Fibroblast of skin of left quadriceps (primary cell): ENCODE measurements at regions not wholly inside any gene's neighbourhood (a gene's known extent, or its start where the extent isn't known, plus 50 kb on each side); places are given as distances from the start of the nearest gene placed in this dataset.
A peak's percentile ranks its signal among the peaks of the same experiment; 100 is the strongest.
"Not testable (repeated sequence)": the region's sequence is repeated elsewhere in the genome, so short reads cannot be mapped to it uniquely, and the experiment has no call there.

ENCODE experiments used
- DNase-seq, 2 experiments: peaks; one replicate each; pipeline ENCODE4 v3.0.0-alpha.2; 2013; ENCODE audit warnings: low read depth in 2 of 2

DNA sequence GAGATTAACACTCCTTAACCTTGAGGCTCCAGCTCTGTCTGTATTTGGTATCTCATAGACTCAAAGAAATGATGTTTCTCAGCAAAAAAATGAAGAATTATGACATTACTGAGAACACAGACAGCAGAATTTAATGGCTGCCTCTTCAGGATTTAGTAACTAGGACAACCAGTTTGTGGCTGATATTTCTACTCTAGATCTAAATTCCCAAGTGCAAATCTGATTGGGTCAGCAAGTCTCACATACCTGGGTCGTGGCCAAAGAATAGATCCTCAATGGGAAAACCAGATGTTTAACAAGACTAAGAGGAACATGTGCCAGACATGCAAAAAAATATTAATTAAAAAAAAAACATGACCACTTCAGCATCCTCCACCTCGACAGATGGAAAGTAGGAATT, 608.9 kb downstream of the DTWD2 start:
- no peak for DNase-seq

DNA sequence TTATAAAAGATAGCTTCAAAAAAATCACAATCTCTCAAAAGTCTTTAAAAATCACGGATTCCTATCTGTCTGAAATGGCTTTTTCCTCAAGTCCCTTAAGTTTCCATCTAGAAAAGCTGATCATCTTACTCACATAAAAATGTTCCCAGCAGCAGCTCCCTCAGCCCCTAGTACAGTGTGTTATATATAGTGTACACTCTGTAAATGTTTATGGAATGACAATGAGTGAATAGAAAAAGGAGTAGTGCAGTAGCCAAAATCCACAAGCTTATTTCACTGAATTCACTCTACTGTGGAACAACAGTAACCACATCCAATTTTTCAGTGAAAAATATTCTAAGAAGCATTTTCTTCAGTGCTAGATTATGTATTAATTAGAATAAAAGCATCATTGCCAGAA, 609.4 kb downstream of the DTWD2 start:
- DNase-seq = no peak

DNA sequence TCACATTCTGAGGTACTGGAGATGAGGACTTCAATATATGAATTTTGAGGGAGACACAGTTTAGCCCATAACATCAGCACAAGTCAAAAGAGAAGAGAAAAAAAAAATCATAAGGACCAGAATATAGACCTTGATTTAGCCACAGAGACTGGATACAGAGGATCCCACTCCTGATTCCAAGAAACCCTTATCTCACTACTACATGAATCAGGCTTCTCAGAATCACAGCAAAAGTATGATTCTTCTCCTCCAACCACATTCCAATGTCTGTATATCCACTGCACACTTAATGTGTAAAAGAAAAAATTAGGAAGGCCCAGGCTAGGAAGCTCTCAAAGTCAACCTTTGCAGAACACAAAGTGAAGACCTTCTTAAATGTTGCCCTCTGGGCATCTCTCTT, 610.9 kb downstream of the DTWD2 start:
- no peak for DNase-seq

DNA sequence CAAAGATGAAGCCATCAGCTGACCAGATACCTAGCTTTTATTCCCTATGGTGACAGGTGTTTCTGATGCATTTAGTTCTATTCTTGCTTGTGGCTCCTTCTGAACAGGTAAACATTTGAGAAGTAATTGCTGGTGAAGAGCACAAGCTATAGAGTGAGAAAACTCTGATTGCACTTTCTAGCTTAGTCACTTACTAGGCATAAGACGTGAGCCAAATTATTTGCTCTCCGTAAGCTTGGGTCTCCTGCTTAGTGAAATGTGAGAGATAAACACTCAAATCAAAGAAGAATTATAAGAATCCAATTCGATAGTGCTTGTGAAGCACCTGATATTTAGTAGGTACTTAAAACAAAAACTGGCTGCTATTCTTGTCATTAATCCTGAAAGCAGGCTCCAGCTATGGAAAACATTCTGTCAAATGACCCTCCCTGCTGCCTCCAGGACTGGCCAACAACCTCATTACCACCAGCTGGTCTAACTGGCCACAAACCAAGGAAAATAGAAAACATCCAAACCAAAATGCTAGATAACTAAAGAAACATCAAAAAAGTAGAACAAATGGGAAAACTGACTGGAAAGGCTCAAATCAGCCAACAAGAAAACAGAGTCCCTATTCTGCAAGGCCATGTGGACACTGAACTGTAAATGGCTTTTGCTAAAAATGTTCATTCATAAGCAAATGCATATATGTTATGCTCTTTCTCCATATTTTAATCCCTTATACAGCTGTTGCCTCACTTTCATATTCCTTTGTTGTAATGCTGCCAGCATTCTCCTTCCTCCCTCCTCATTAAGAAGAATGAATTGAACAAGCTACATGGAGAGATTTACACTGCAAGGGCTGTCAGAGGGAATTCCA, 616.1 kb downstream of the DTWD2 start:
- no peak for DNase-seq

DNA sequence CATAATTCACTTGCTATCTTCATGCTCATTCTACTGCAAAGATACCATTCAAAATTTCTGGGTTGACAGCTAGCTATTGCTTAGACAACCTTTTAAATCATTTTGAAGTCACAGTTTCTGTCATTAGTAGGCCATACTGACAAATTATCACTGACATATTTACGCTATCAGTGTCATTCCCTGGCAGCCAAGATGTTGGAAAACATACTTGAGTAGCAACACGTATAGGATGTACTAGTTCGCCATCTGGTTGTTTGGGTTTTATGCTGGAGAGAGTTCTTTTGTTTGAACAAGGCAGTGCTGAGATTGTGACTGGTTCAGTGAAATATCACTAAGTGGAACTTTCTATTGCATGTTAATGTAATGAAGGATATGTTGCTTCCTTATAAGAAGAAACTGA, 621.9 kb downstream of the DTWD2 start:
- DNase-seq = no peak

DNA sequence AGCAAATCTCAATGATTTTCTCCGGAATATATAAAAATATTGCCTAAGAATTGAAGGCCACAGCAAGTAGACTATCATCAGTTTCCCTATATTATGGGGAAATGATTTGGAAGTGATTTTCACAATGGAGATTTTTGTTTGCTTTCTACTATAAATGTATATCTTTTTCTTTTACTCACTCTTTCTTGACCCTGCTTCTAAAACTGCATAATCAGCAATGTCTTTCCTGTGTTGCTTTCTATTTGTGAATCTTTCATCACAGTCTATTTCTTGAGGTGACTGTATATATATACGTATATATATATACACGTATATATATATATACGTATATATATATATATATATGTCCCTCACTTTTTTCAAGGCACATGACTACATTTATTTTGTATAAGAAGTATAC, 622.6 kb downstream of the DTWD2 start:
- DNase-seq = no peak

DNA sequence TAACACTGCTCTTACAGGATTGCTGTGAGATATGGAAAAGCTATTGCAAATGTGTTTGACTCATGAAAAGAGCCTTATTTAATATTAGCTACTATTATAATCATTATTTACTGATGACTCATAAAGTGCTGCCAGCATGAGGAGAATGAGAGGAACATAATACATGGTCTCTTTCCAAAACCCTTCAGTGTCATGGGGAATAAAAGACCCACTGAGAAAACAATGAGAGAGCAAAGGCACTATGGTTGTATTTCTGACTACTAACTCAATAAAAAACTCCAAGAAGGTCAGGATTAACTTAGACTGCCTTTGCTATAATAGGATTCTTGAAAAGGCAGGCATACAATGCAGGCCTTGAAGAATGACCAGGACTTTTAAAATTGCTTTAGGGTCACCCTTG, 633.5 kb downstream of the DTWD2 start:
- DNase-seq = no peak

DNA sequence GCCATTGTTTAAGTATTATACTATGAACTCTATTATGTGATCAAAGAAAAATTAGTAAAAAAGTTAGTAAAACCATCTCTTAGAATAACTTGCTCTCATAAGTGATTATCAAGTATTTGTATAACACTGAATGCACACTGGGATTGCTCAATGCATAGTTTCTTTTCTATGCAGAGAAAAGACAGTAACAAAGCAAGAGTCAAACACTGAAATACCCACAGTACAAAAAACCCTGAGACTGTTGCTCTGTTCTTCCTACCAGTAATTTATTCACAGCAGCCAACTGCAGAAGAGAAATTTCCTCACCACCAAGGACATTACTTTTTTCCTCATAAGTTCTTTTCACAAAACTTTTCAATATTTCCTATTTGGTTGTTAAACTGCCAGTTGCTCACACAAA, 634.4 kb downstream of the DTWD2 start:
- DNase-seq = no peak

DNA sequence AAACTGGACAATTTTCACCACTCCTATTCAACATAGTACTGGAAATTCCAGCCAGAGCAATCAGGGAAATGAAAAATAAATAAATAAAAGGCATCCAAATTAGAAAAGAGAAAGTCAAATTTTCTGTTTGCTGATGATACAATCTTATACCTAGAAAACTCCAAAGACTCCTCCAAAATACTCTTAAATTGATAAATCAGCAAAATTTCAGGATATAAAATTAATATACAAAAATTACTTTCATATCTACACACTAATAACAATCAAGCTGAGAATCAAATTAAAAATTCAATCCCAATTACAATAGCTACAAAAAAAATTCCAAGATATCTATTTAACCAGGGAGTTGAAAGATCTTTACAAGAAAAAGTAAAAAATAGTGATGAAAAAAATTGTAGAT, 651.9 kb downstream of the DTWD2 start:
- no peak for DNase-seq

DNA sequence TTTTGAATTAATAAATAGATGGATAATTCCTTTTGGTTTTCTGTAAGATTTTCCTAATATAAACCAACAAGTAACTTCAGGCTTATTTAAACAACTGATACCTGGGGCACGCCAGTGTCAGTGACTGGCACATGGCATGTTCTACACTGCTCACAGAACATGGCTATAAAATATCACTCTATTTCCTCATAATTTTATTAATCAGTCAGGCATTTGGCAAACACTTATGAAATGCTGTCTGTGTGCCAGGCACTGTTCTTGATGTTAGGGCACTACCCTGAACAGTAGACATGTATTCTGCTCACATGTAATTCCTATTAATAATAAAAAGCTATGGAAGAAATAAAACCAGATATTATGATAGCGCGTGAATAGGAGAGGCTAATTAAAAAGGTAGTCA, 661.0 kb downstream of the DTWD2 start:
- DNase-seq = no peak

DNA sequence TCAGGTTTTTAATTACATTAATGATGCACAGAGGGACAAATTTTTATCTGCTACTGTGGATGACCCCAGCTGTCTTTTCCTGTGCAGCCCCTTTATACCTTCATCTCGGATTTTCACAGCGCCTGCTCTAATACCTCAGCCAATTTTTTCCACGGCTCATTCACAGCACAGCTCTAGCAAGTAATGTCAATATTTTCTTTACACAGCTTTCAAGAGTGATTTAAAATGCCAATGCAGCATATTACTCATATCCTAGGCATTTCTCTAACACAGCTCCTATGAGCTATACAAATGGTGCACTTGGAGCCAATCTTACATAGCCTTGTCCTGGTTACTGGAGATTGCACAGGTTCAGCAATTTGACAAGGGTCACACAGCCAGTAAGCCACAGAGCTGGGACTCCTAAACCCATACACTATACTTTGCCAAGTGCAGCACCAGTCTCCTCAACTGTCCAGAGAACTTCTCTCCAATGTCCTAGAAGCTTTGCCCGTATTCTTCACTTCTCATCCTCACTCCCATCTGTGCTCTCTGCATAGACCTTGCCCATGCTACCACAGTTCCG, 661.8 kb downstream of the DTWD2 start:
- DNase-seq = peak; percentile 24 to 28

DNA sequence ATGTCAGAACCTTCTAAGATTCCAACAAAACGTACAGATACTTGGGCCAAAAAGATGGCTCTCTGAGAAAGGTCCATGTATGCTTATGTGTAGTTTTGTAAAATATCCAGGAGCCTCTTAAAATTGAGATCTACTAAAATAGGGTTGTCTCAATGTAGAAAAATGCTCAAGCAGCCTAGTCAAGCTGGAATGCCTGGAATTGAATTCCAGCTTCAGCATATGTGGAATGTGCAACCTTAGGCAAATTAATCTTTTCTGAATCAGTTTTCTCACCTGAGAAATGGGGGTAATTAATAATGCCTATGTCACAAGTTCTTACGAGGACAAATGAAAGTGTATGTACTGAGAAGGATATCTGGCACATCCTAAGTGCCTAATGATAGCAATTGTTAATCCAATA, 662.4 kb downstream of the DTWD2 start:
- DNase-seq = peak; percentile 12 to 23

DNA sequence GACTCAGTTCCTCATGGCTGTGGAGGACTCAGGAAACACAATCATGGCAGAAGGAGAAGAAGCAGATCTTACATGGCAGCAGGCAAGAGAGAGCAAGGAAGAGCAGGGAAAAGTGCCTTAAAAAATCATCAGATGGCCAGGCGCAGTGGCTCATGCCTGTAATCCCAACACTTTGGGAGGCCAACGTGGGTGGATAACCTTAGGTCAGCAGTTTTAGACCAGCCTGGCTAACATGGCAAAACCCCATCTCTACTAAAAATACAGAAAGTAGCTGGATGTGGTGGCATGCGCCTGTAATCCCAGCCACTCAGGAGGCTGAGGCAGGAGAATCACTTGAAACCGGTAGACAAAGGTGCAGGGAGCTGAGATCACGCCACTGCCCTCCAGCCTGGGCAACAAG, 664.6 kb downstream of the DTWD2 start:
- not testable (repeated sequence) for DNase-seq

DNA sequence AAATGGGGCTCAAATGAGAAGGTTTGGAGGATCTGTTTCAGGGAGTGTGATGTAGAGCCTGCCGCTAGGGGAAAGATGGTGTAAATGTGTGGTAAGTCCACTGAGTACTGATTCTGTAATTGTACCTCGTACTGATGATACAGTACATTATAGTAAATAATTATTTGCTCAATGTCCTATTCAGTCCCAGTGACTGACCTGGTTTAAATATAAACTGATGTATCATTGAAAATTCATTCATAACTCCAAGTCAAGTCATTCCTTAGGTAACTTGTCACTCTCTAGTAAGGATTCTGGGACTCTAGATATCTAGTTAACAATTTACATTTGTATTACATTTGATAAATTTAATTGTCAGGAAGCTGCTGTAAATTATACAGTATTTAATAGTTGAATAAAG, 667.3 kb downstream of the DTWD2 start:
- DNase-seq = no peak

DNA sequence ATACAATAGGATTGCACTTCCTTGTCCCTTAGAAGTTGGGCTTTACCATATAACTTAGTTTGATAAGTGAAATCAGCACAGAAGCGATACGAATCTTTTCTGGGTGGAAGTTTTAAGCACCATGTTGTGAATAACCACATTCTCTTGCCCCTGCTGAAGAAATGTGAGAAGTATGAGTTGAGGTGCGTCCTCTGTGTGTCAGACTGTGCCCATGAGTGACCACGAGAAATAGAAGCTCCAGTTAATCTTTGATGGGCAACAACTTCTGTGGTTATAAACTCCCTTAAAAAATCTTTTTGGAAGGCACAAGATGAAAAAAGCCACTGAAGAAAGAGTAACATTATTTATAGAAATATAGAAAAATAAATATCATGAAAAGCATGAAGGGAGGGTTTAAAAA, 668.2 kb downstream of the DTWD2 start:
- no peak for DNase-seq

DNA sequence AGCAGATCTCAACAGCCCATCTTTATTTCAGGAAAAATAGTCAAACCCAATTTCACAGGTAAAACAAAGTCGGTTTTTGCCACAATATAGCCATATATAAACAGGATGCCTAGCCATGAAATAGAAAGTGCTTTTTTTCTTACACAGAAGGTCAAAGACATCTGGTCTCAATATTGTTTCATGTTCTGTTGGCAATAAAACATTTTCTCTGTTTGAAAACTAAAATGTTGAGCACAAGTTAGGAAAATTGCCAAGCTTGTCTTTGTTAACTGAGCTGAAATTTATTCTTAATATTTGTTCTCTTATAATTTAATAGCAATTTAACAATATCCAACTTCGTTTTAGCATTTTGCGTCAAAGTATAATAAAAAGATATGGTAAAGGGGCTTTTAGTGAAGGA, 673.4 kb downstream of the DTWD2 start:
- peak; percentile 53 to 63 for DNase-seq

DNA sequence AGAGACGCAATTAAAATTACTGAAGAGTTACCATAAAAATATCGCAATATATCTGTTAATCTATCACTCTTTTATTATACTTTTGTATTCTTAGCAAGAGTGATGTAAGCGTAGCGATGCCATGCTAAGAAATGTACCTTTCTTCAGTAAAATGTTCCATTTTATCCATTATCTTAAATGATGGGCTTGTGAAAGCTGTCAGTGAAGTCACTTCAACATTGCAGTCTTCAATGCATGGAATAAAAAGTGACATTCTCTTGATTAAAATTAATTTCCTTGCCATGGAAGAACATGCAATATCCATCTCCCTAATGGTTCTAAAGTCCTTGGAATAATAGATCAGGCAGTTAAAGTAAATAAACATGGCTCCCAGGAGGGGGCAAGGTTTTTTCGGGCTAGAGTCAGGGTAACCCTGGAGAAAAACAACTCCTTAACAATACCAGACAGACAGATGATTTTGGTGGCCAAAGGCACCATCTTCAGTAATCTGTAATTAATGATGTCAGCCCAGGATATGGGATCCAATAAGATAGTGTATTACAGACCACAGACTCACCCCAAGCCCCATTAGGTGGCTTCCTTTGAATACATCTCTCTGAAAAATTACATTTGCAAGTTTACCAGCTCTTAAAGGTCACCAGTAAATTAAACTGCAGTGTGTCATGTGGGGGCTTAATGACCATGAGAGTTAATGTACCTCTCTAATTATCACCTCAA, 677.1 kb downstream of the DTWD2 start:
- DNase-seq = no peak

DNA sequence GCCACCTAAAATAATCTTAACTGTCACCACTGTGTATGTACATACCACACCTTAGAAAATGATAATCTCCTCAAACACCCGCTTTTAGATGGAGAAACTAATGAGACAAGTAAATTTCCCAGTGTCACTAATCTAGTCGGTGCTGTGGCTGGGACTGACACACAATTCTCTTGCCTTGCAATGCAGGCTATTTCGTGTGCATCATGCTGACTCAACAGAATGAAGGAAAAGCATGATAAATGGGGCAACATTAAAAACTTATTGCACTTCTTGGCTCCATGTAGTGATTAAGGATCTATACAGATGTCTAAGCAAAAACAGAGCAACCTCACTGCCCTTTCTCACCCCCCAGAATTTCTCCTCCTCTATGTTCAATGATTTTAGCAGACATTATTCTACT, 677.9 kb downstream of the DTWD2 start:
- DNase-seq = no peak

DNA sequence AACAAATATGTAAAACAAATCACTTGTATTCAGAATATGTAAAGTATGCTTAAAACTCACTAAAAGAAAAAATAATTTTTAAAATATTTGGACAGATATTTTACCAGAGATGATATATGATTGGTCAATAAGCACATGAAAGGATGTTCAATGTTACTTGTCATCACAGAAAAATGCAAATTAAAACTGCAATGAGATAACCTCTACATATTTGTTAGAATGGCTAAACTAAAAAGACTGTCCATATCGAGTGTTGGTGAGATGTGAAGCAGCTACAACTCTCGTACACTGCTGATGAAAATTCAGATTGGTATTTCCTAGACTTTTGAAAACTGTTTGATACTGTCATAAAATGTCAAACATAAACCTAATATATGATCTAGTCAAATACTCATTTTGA, 685.1 kb downstream of the DTWD2 start:
- DNase-seq = no peak

DNA sequence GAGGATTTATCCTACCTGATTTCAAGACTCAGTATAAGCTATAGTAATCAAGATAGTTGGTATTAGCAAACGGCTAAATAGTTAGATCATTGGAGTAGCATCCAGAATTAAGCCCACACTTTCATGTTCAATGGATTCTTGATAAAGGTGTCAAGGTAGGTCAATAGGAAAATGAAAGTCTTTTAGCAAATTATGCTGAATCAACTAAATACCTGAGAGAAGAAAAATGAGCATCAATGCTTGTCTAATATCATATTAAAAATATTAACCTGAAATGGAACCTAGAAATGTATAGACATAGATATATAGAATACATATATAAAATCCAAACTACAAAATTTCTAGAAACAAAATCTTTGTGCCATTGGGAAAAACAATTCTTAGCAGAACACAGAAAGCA, 685.6 kb downstream of the DTWD2 start:
- no peak for DNase-seq

DNA sequence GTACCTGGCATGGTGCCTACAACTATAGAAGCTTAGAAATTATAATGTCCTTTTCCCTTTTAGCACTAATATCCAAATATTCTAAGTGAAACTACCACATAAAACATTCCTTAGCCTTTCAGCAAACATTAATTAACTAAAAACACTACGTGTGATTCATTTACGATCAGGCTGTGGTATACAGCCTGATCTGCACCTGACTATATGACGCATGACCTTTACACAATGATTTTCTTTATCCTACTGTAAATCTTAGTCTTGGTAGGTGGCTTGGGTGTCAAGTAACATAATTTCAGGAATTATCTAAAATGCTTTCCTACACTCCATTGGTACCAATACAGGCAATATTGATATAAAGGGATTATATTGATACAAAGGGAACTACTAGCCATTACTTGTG, 686.7 kb downstream of the DTWD2 start:
- no peak for DNase-seq

DNA sequence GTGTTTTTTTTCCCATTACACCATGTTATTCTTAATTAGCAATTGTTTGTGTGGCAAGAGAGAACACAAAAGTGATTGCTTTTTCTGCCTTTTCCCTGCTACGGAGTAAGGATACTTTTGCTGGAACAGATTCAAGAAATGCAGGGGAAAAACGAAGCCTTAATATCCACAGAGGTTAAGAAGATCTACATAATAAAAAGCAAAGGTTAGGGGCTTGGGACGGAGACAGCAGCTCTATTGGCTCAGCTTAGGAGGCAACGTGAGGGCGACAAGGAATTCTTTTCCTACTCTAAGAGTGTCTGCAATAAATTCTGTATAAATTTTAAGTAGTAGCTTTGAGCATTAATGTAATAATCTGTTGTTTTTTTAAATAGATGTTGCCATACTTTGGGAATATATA, 693.3 kb downstream of the DTWD2 start:
- no peak for DNase-seq

DNA sequence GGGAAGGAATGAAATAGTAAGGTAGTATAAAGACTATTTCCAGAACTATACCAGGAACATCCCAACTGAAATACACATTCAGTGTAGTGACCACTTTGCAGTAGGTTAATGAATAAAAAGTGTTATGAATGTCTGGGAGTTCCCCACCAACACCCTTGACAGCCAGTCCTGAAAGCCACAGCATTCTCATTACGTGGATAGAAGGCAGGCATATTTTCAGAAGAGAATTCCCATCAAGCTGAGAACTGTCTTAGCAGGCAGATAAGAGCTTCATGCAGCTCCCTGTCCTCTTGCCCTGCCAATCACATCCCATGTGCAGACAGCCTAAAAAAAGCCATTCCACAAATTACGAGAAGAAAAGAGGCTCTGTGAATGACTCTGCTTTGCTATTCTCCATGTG, 695.0 kb downstream of the DTWD2 start:
- DNase-seq = no peak
